ENCODE measurements at regions not wholly inside any gene's neighbourhood (a gene's known extent, or its start where the extent isn't known, plus 50 kb on each side); places are given as distances from the start of the nearest gene placed in this dataset.

DNA sequence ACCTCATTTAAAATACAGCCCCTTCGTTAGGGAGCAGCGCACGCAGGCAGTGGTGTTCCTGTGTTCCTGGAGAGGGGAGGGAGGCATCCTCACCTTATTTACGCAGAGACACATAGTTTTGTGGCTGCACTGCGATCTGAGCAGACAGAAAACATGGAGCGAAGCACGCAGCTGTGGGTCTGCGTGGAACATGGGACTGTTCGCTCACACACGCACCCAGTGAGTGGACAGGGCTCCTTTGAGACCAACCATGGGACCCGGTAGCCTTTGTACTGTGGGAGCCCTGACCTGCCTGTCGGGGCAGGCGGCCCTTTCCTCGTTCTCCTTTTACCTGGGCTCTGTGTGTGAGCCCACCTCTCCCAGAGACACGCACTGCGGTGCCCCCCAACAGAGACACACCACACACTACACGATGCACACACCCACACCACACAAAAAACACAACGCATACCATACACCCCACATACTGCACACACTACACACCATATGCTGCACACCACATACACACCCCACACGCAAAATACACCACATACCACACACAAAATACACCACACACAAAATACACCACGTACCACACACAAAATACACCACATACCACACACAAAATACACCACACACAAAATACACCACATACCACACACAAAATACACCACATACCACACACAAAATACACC is 1245.7 kb downstream of the BRD1 start:
- no peak overlapping the region for H3K27ac ChIP-seq (replicated peaks)
- peaks cover 4% of the 10 kb centered on the region for H3K27me3 ChIP-seq (ENCODE audit: insufficient read depth, poor library complexity, severe bottlenecking)
- TF ChIP-seq SPI1 (IDR thresholded peaks at IDR 0.05; ENCODE audit: borderline replicate concordance, low read depth) (no peak), GABPA (IDR thresholded peaks at IDR 0.05; ENCODE audit: low read depth) (no peak), POLR2AphosphoS5 (IDR thresholded peaks at IDR 0.05; ENCODE audit: low read depth) (no peak)
- TF ChIP-seq, protein P1, sequence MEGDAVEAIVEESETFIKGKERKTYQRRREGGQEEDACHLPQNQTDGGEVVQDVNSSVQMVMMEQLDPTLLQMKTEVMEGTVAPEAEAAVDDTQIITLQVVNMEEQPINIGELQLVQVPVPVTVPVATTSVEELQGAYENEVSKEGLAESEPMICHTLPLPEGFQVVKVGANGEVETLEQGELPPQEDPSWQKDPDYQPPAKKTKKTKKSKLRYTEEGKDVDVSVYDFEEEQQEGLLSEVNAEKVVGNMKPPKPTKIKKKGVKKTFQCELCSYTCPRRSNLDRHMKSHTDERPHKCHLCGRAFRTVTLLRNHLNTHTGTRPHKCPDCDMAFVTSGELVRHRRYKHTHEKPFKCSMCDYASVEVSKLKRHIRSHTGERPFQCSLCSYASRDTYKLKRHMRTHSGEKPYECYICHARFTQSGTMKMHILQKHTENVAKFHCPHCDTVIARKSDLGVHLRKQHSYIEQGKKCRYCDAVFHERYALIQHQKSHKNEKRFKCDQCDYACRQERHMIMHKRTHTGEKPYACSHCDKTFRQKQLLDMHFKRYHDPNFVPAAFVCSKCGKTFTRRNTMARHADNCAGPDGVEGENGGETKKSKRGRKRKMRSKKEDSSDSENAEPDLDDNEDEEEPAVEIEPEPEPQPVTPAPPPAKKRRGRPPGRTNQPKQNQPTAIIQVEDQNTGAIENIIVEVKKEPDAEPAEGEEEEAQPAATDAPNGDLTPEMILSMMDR (IDR thresholded peaks at IDR 0.05; ENCODE audit: insufficient read depth, low read length): no peak
- TF ChIP-seq, protein P2, sequence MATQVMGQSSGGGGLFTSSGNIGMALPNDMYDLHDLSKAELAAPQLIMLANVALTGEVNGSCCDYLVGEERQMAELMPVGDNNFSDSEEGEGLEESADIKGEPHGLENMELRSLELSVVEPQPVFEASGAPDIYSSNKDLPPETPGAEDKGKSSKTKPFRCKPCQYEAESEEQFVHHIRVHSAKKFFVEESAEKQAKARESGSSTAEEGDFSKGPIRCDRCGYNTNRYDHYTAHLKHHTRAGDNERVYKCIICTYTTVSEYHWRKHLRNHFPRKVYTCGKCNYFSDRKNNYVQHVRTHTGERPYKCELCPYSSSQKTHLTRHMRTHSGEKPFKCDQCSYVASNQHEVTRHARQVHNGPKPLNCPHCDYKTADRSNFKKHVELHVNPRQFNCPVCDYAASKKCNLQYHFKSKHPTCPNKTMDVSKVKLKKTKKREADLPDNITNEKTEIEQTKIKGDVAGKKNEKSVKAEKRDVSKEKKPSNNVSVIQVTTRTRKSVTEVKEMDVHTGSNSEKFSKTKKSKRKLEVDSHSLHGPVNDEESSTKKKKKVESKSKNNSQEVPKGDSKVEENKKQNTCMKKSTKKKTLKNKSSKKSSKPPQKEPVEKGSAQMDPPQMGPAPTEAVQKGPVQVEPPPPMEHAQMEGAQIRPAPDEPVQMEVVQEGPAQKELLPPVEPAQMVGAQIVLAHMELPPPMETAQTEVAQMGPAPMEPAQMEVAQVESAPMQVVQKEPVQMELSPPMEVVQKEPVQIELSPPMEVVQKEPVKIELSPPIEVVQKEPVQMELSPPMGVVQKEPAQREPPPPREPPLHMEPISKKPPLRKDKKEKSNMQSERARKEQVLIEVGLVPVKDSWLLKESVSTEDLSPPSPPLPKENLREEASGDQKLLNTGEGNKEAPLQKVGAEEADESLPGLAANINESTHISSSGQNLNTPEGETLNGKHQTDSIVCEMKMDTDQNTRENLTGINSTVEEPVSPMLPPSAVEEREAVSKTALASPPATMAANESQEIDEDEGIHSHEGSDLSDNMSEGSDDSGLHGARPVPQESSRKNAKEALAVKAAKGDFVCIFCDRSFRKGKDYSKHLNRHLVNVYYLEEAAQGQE (IDR thresholded peaks at IDR 0.05; ENCODE audit: insufficient replicate concordance, low read depth): no peak
- DNase-seq (ENCODE audit: low read depth in 1 of 2, low spot score in 1 of 2): no peak
- H3K4me3 ChIP-seq (replicated peaks; ENCODE audit: insufficient read depth, low read length): no peak overlapping the region

DNA sequence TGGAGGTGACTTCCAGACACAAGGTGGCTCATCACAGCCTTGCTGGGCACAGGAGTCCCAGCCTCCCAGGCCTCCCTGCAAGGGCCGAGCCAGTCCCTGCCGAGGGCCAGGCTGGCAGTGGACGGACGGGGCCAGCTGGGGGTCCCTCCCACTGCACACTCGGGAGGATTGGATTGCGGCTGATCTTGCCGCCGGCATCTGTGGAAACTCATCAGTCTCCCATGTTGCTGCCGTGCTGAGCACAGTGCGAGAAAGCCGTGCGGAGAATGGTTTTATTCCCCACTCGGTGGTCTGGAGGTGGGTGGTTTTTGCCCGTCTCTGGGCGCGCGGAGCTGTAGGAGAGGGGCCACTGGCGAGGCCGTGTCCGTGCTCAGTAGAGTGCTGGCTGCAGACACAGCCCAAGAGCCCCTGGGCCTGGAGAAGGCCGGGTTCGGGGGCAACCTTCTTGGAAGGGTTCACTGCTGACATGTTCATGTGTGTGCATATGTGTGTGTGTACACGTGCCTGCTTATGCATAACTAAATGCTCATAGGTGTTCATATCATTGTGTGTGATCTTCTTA is 1246.4 kb downstream of the BRD1 start:
- Histone ChIP-seq H3K4me3 (replicated peaks; ENCODE audit: insufficient read depth, low read length) (no peak overlapping the region), H3K27ac (replicated peaks) (no peak overlapping the region), H3K27me3 (ENCODE audit: insufficient read depth, poor library complexity, severe bottlenecking) (peaks cover 5% of the 10 kb centered on the region)
- no peak for DNase-seq (ENCODE audit: low read depth in 1 of 2, low spot score in 1 of 2)
- TF ChIP-seq SPI1 (IDR thresholded peaks at IDR 0.05; ENCODE audit: borderline replicate concordance, low read depth): no peak
- TF ChIP-seq, protein P2 (IDR thresholded peaks at IDR 0.05; ENCODE audit: insufficient replicate concordance, low read depth): no peak
- no peak for TF ChIP-seq POLR2AphosphoS5 (IDR thresholded peaks at IDR 0.05; ENCODE audit: low read depth)
- TF ChIP-seq, protein P1 (IDR thresholded peaks at IDR 0.05; ENCODE audit: insufficient read depth, low read length): no peak
- no peak for TF ChIP-seq GABPA (IDR thresholded peaks at IDR 0.05; ENCODE audit: low read depth)

- DNase-seq (ENCODE audit: low read depth in 1 of 2, low spot score in 1 of 2): no peak
- H3K27ac ChIP-seq (replicated peaks): no peak overlapping the region
Observed at GRCh38 chr22:48580481-48580970, 1247.1 kb downstream of the BRD1 start.

More at GRCh38 chr22:48580481-48580970, 1247.1 kb downstream of the BRD1 start:
- Histone ChIP-seq H3K27me3 (ENCODE audit: insufficient read depth, poor library complexity, severe bottlenecking) (peaks cover 5% of the 10 kb centered on the region), H3K4me3 (replicated peaks; ENCODE audit: insufficient read depth, low read length) (no peak overlapping the region)
- no peak for TF ChIP-seq POLR2AphosphoS5 (IDR thresholded peaks at IDR 0.05; ENCODE audit: low read depth)
- no peak for TF ChIP-seq SPI1 (IDR thresholded peaks at IDR 0.05; ENCODE audit: borderline replicate concordance, low read depth)
- TF ChIP-seq, protein P2 (IDR thresholded peaks at IDR 0.05; ENCODE audit: insufficient replicate concordance, low read depth): no peak
- no peak for TF ChIP-seq GABPA (IDR thresholded peaks at IDR 0.05; ENCODE audit: low read depth)
- TF ChIP-seq, protein P1 (IDR thresholded peaks at IDR 0.05; ENCODE audit: insufficient read depth, low read length): no peak

Data from HL-60 (cell line).